HEK293 (cell line): ENCODE measurements at regions not wholly inside any gene's neighbourhood (a gene's known extent, or its start where the extent isn't known, plus 50 kb on each side); places are given as distances from the start of the nearest gene placed in this dataset.

ENCODE experiments used
- CTCF ChIA-PET: fragments of 350-600 bp; formaldehyde crosslinking; extraction: SDS; loops from one replicate; lab custom pipeline; 2021; ENCODE audit warnings: antibody characterized with exemption; lab: Yijun Ruan, JAX
- POLR2A ChIA-PET: fragments of 300-600 bp; formaldehyde crosslinking; extraction: SDS; loops from one replicate; lab custom pipeline; 2020; ENCODE audit warnings: antibody characterized with exemption, inconsistent platforms; lab: Yijun Ruan, JAX
- H3K27ac ChIP-seq: fragments of 200-500 bp; sonication (Bioruptor generic); 2 replicates; pipeline ENCODE4 v1.5.1; 2014; ENCODE audit warnings: low read depth, low read length, control low read depth, inconsistent platforms; ENCODE audit errors: extremely low read depth
- H3K36me3 ChIP-seq, 2 experiments: fragments of 200-500 bp in 1 of 2; sonication (Bioruptor generic) in 1 of 2; 1 replicate in 1 of 2; 2 replicates in 1 of 2; pipeline ENCODE4 v1.5.1; 2014 to 2017; ENCODE audit warnings: inconsistent platforms in 2 of 2, low read length in 2 of 2; ENCODE audit not compliant: control insufficient read depth in 2 of 2, insufficient read depth in 1 of 2
- H3K4me1 ChIP-seq: fragments of 200-500 bp; sonication (Bioruptor generic); 2 replicates; pipeline ENCODE4 v1.5.1; 2014; ENCODE audit warnings: mild to moderate bottlenecking, low read length, inconsistent platforms; ENCODE audit not compliant: control insufficient read depth, insufficient read depth
- H3K4me3 ChIP-seq: 2 replicates; pipeline ENCODE4 v1.5.1; 2011; ENCODE audit warnings: low read depth, mild to moderate bottlenecking, control low read depth, low read length, moderate library complexity
- H3K9me3 ChIP-seq: fragments of 200-500 bp; sonication (Bioruptor generic); 2 replicates; pipeline ENCODE4 v1.5.1; 2014; ENCODE audit warnings: low read depth, low read length, inconsistent platforms; ENCODE audit not compliant: control insufficient read depth, insufficient read depth
- BCL11A ChIP-seq: fragments of 450-650 bp; formaldehyde crosslinking; IDR thresholded peaks from 2 replicates; pipeline ENCODE4 v1.5.1; 2016; ENCODE audit warnings: low read depth, missing biosample characterization, missing genetic modification characterization
- EGR2 ChIP-seq: fragments of 450-650 bp; formaldehyde crosslinking; IDR thresholded peaks from 2 replicates; pipeline ENCODE4 v1.5.1; 2016; ENCODE audit warnings: low read depth, missing biosample characterization, missing genetic modification characterization
- ELK4 ChIP-seq: IDR thresholded peaks from 2 replicates; pipeline ENCODE4 v1.6.1; 2011; ENCODE audit warnings: mild to moderate bottlenecking, low read depth, low read length, borderline replicate concordance
- GLI4 ChIP-seq: fragments of 450-650 bp; formaldehyde crosslinking; IDR thresholded peaks from 2 replicates; pipeline ENCODE4 v1.5.1; 2016; ENCODE audit warnings: missing biosample characterization, missing genetic modification characterization
- KLF10 ChIP-seq: fragments of 450-650 bp; IDR thresholded peaks from 2 replicates; pipeline ENCODE4 v1.5.1; 2018; ENCODE audit warnings: missing biosample characterization, mild to moderate bottlenecking, missing genetic modification characterization
- KLF9 ChIP-seq: fragments of 450-650 bp; formaldehyde crosslinking; IDR thresholded peaks from 2 replicates; pipeline ENCODE4 v1.5.1; 2016; ENCODE audit warnings: missing biosample characterization, missing genetic modification characterization, low read depth
- OVOL3 ChIP-seq: fragments of 450-650 bp; formaldehyde crosslinking; IDR thresholded peaks from 2 replicates; pipeline ENCODE4 v1.5.1; 2016; ENCODE audit warnings: missing biosample characterization, missing genetic modification characterization
- SCRT1 ChIP-seq: fragments of 450-650 bp; formaldehyde crosslinking; IDR thresholded peaks from 2 replicates; pipeline ENCODE4 v1.5.1; 2016; ENCODE audit warnings: missing biosample characterization, missing genetic modification characterization, borderline replicate concordance
- SCRT2 ChIP-seq: fragments of 450-650 bp; formaldehyde crosslinking; IDR thresholded peaks from 2 replicates; pipeline ENCODE4 v1.5.1; 2016; ENCODE audit warnings: missing biosample characterization, missing genetic modification characterization
- SP2 ChIP-seq: fragments of 450-650 bp; formaldehyde crosslinking; IDR thresholded peaks from 2 replicates; pipeline ENCODE4 v1.5.1; 2016; ENCODE audit warnings: missing biosample characterization, missing genetic modification characterization
- TCF7L2 ChIP-seq: IDR thresholded peaks from 2 replicates; pipeline ENCODE4 v1.6.1; 2011; ENCODE audit warnings: low read depth, mild to moderate bottlenecking, inconsistent platforms, low read length, moderate library complexity, borderline replicate concordance
- WT1 ChIP-seq: fragments of 450-650 bp; formaldehyde crosslinking; IDR thresholded peaks from 2 replicates; pipeline ENCODE4 v1.5.1; 2016; ENCODE audit warnings: missing biosample characterization, missing genetic modification characterization
- ZBTB8A ChIP-seq: fragments of 450-650 bp; formaldehyde crosslinking; IDR thresholded peaks from 2 replicates; pipeline ENCODE4 v1.5.1; 2016; ENCODE audit warnings: missing biosample characterization, missing genetic modification characterization
- ZEB2 ChIP-seq: fragments of 450-650 bp; formaldehyde crosslinking; IDR thresholded peaks from 2 replicates; pipeline ENCODE4 v1.5.1; 2016; ENCODE audit warnings: missing biosample characterization, missing genetic modification characterization
- ZFHX2 ChIP-seq: fragments of 450-650 bp; formaldehyde crosslinking; conservative IDR thresholded peaks from 2 replicates; pipeline ENCODE4 v1.5.1; 2016; ENCODE audit warnings: missing biosample characterization, missing genetic modification characterization
- ZNF114 ChIP-seq: fragments of 450-650 bp; formaldehyde crosslinking; IDR thresholded peaks from 2 replicates; pipeline ENCODE4 v1.5.0; 2017; ENCODE audit warnings: missing biosample characterization, missing genetic modification characterization
- ZNF121 ChIP-seq: fragments of 450-650 bp; formaldehyde crosslinking; IDR thresholded peaks from 2 replicates; pipeline ENCODE4 v1.5.1; 2016; ENCODE audit warnings: missing biosample characterization, missing genetic modification characterization
- ZNF223 ChIP-seq: fragments of 450-650 bp; formaldehyde crosslinking; IDR thresholded peaks from 2 replicates; pipeline ENCODE4 v1.5.1; 2016; ENCODE audit warnings: missing biosample characterization, missing genetic modification characterization
- ZNF248 ChIP-seq: fragments of 450-650 bp; formaldehyde crosslinking; IDR thresholded peaks from 2 replicates; pipeline ENCODE4 v1.5.1; 2017; ENCODE audit warnings: missing biosample characterization, missing genetic modification characterization
- ZNF302 ChIP-seq: fragments of 450-650 bp; formaldehyde crosslinking; IDR thresholded peaks from 2 replicates; pipeline ENCODE4 v1.5.1; 2016; ENCODE audit warnings: missing biosample characterization, missing genetic modification characterization, low read depth
- ZNF366 ChIP-seq: fragments of 450-650 bp; formaldehyde crosslinking; conservative IDR thresholded peaks from 2 replicates; pipeline ENCODE4 v1.5.1; 2016; ENCODE audit warnings: missing biosample characterization, missing genetic modification characterization
- ZNF529 ChIP-seq: fragments of 450-650 bp; formaldehyde crosslinking; IDR thresholded peaks from 2 replicates; pipeline ENCODE4 v1.5.1; 2017; ENCODE audit warnings: missing genetic modification characterization, missing biosample characterization; ENCODE audit not compliant: insufficient replicate concordance
- ZNF561 ChIP-seq: fragments of 450-650 bp; IDR thresholded peaks from 2 replicates; pipeline ENCODE4 v1.5.1; 2018; ENCODE audit warnings: missing biosample characterization, missing genetic modification characterization, borderline replicate concordance
- ZNF623 ChIP-seq: fragments of 450-650 bp; formaldehyde crosslinking; IDR thresholded peaks from 2 replicates; pipeline ENCODE4 v1.5.1; 2016; ENCODE audit warnings: missing biosample characterization, missing genetic modification characterization
- ZNF654 ChIP-seq: fragments of 450-650 bp; formaldehyde crosslinking; IDR thresholded peaks from 2 replicates; pipeline ENCODE4 v1.5.1; 2016; ENCODE audit warnings: low read depth, missing biosample characterization, missing genetic modification characterization
- TF ChIP-seq, protein P1 (sequence below): fragments of 450-650 bp; formaldehyde crosslinking; IDR thresholded peaks from 2 replicates; pipeline ENCODE4 v1.5.1; 2016; ENCODE audit warnings: missing biosample characterization, missing genetic modification characterization

DNA sequence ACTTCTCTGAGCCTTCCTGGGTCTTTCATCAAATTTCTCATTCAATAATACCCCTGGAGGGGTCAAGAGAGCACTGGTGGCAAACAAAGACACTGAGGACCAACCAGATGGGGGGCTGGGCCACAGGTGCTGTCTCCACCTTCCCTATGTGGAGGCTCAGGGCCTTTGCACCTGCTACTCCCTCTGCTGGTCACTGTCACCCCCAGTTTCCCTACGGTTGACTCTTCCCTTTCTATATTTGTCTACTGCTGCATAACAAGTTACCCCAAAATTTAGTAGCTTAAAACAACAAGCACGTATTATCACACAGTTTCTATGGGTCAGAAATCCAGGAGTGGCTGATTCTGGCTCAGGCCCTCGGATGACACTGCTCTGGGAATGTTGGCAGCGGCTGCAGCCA is 138.8 kb upstream of the RUNX3 start:
- TF ChIP-seq ZNF623 (tag by site-specific recombination) (peak; percentile 68), ZBTB8A (no peak)
- ChIA-PET CTCF (no interaction called here), POLR2A (no interaction called here)
- no peak overlapping the region for H3K4me3 ChIP-seq
- H3K4me1 ChIP-seq, result no peaks in the 10 kb centered on the region
- no peak overlapping the region for H3K27ac ChIP-seq
- no peaks in the 10 kb centered on the region for H3K36me3 ChIP-seq
- H3K9me3 ChIP-seq, result no peaks in the 10 kb centered on the region

DNA sequence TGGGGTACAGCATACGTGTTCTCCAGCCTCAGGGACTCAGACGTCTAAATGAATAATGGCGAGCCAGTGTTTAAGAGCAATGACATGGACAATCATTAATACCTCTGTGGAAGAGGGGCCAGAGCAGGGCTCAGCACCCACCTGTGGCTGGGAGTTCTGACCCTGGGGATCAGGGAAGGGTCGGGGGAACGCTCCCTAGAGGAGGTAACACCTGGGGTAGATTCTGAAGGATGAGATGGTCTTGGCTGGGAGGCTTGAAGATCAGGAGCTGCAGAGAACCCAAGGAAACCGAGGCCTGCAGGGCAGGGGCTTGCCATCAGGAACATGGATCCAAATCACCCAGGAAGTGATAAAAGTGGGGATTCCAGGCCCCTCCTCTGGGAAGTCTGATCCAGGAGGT is 138.2 kb upstream of the RUNX3 start:
- CTCF ChIA-PET, result no interaction called here
- POLR2A ChIA-PET, result no interaction called here
- no peaks in the 10 kb centered on the region for H3K4me1 ChIP-seq
- TF ChIP-seq ZNF366 (tag by site-specific recombination) (no peak), KLF10 (no peak), SCRT2 (tag by site-specific recombination) (peak; percentile 26; the same call in 1 of the 2 replicates), ZNF529 (tag by site-specific recombination) (no peak), SCRT1 (tag by site-specific recombination) (0 out of 2 replicates have a peak, but pooled peaks have one; percentile 24), ZEB2 (tag by site-specific recombination) (no peak), ZNF248 (tag by site-specific recombination) (no peak), OVOL3 (tag by site-specific recombination) (no peak)
- TF ChIP-seq, all 188 proteins: peak for 2
- H3K9me3 ChIP-seq, result no peaks in the 10 kb centered on the region
- H3K4me3 ChIP-seq, result no peak overlapping the region
- no peak overlapping the region for H3K27ac ChIP-seq
- H3K36me3 ChIP-seq, result no peaks in the 10 kb centered on the region

DNA sequence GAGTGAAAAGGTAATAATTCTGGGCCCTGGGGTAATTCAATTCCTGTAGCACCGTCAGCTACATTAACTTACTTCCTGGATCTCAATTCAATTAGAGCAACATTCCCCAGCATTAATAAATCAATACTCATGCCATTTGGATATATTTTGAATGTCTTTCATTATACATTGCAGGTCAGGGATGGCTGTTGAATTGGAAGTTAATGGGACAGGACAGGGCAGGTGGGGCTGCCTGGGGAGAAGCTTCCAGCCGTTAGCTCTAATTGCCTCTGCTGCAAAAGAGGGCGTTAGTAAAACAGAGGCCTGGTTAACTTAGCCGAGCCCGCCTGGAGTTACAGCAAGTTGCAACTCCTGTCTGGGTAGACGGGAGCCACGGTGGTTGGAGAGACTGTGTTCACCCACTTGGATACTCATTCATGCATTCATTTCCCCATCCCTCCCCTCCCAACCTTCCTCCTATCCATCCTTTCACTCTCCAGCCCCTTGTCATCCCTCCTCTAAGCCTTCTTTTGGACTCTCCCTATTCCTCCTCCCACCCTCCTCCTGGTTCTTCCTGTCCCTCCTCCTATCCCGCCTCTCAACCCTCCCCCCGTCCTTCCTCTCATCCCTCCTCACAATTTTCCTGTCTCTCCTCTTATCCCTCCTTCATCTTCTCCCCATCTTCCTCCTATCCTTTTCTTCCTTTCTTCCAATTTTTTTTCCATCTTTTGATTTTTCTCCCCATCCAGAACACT is 137.6 kb upstream of the RUNX3 start:
- Histone ChIP-seq H3K27ac (no peak overlapping the region), H3K9me3 (no peaks in the 10 kb centered on the region), H3K36me3 (no peaks in the 10 kb centered on the region), H3K4me3 (no peak overlapping the region), H3K4me1 (no peaks in the 10 kb centered on the region)
- CTCF ChIA-PET, result interaction anchor here (0.6 to 1.7 kb wide), 2 partner anchors 31 to 286 kb away, joined by 3 read pairs; no protein-coding TSS in a partner anchor
- POLR2A ChIA-PET, result no interaction called here
- TF ChIP-seq GLI4 (tag by site-specific recombination) (no peak), ZNF654 (tag by site-specific recombination) (no peak), ZNF114 (tag by site-specific recombination) (no peak), ZNF223 (no peak), ZNF302 (tag by site-specific recombination) (no peak), ZFHX2 (tag by site-specific recombination) (no peak), TCF7L2 (no peak), ZNF366 (tag by site-specific recombination) (peak; percentile 62), EGR2 (tag by site-specific recombination) (0 out of 2 replicates have a peak, but pooled peaks have one; percentile 20), OVOL3 (tag by site-specific recombination) (no peak), ELK4 (no peak), ZNF121 (tag by site-specific recombination) (no peak), BCL11A (tag by site-specific recombination) (no peak), SP2 (tag by site-specific recombination) (peak; percentile 51), KLF9 (no peak), WT1 (no peak), ZNF561 (no peak)
- TF ChIP-seq, protein P1, sequence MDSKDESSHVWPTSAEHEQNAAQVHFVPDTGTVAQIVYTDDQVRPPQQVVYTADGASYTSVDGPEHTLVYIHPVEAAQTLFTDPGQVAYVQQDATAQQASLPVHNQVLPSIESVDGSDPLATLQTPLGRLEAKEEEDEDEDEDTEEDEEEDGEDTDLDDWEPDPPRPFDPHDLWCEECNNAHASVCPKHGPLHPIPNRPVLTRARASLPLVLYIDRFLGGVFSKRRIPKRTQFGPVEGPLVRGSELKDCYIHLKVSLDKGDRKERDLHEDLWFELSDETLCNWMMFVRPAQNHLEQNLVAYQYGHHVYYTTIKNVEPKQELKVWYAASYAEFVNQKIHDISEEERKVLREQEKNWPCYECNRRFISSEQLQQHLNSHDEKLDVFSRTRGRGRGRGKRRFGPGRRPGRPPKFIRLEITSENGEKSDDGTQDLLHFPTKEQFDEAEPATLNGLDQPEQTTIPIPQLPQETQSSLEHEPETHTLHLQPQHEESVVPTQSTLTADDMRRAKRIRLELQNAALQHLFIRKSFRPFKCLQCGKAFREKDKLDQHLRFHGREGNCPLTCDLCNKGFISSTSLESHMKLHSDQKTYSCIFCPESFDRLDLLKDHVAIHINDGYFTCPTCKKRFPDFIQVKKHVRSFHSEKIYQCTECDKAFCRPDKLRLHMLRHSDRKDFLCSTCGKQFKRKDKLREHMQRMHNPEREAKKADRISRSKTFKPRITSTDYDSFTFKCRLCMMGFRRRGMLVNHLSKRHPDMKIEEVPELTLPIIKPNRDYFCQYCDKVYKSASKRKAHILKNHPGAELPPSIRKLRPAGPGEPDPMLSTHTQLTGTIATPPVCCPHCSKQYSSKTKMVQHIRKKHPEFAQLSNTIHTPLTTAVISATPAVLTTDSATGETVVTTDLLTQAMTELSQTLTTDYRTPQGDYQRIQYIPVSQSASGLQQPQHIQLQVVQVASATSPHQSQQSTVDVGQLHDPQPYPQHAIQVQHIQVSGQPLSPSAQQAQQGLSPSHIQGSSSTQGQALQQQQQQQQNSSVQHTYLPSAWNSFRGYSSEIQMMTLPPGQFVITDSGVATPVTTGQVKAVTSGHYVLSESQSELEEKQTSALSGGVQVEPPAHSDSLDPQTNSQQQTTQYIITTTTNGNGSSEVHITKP (tag by site-specific recombination), result peak; percentile 69
